ENCODE measurements at regions not wholly inside any gene's neighbourhood (a gene's known extent, or its start where the extent isn't known, plus 50 kb on each side); places are given as distances from the start of the nearest gene placed in this dataset.

- peaks cover 0 to 45% of the 10 kb centered on the region in 2 donors for H3K4me1 ChIP-seq
- no peaks in the 10 kb centered on the region for H3K27me3 ChIP-seq
- no peak overlapping the region for H3K4me3 ChIP-seq
- no peaks in the 10 kb centered on the region for H3K9me3 ChIP-seq
- TF ChIP-seq CTCF (IDR thresholded peaks at IDR 0.05), result no peak
- peak overlapping the region; percentile 81 to 90 for H3K27ac ChIP-seq
- DNase-seq (ENCODE audit: low spot score), result peak; percentile 93
- no peaks in the 10 kb centered on the region for H3K36me3 ChIP-seq
Observed at GRCh38 chr5:173764332-173765028, 123.7 kb upstream of the CPEB4 start.

GRCh38 chr5:173765029-173765644, 123.0 kb upstream of the CPEB4 start:
- H3K36me3 ChIP-seq, result no peaks in the 10 kb centered on the region
- no peaks in the 10 kb centered on the region for H3K27me3 ChIP-seq
- H3K4me1 ChIP-seq, result peaks cover 0 to 45% of the 10 kb centered on the region in 2 donors
- no peak for DNase-seq (ENCODE audit: low spot score)
- TF ChIP-seq CTCF (IDR thresholded peaks at IDR 0.05), result no peak
- H3K4me3 ChIP-seq, result no peak overlapping the region
- no peaks in the 10 kb centered on the region for H3K9me3 ChIP-seq
- peak overlapping the region; percentile 81 to 90 for H3K27ac ChIP-seq

- H3K4me3 ChIP-seq, result no peak overlapping the region
- no peak for DNase-seq (ENCODE audit: low spot score)
- H3K4me1 ChIP-seq, result peaks cover 0 to 45% of the 10 kb centered on the region in 2 donors
- H3K9me3 ChIP-seq, result no peaks in the 10 kb centered on the region
- no peaks in the 10 kb centered on the region for H3K36me3 ChIP-seq
- TF ChIP-seq CTCF (IDR thresholded peaks at IDR 0.05), result no peak
- H3K27ac ChIP-seq, result peak overlapping the region; percentile 81 to 90
- no peaks in the 10 kb centered on the region for H3K27me3 ChIP-seq
Observed at GRCh38 chr5:173765661-173766060, 122.5 kb upstream of the CPEB4 start.

- Histone ChIP-seq H3K27me3 (no peaks in the 10 kb centered on the region), H3K27ac (peak overlapping the region; percentile 81 to 90), H3K4me3 (no peak overlapping the region), H3K4me1 (peaks cover 0 to 45% of the 10 kb centered on the region in 2 donors), H3K36me3 (no peaks in the 10 kb centered on the region), H3K9me3 (no peaks in the 10 kb centered on the region)
- no peak for DNase-seq (ENCODE audit: low spot score)
- TF ChIP-seq CTCF (IDR thresholded peaks at IDR 0.05), result no peak
Observed at GRCh38 chr5:173767574-173768266, 120.4 kb upstream of the CPEB4 start.

GRCh38 chr5:173768267-173768806, 119.8 kb upstream of the CPEB4 start:
- Histone ChIP-seq H3K9me3 (no peaks in the 10 kb centered on the region), H3K27me3 (no peaks in the 10 kb centered on the region), H3K36me3 (no peaks in the 10 kb centered on the region), H3K27ac (peak overlapping the region; percentile 81 to 90), H3K4me1 (peaks cover 0 to 45% of the 10 kb centered on the region in 2 donors), H3K4me3 (no peak overlapping the region)
- no peak for TF ChIP-seq CTCF (IDR thresholded peaks at IDR 0.05)
- DNase-seq (ENCODE audit: low spot score), result no peak

Data from right atrium auricular region (tissue), 2 donors.